OCI-LY7 (cell line): ENCODE measurements at regions not wholly inside any gene's neighbourhood (a gene's known extent, or its start where the extent isn't known, plus 50 kb on each side); places are given as distances from the start of the nearest gene placed in this dataset.

Source experiments
- BruUV-seq: library from RNA; stranded (reverse); fragments of 400-500 nt; replicated peaks from 2 replicates; lab custom pipeline; 2021; lab: Mats Ljungman, UMichigan
- CTCF ChIA-PET: fragments of 300-600 bp; sonication (Branson Sonifier 250); formaldehyde crosslinking; loops from one replicate; lab custom pipeline; 2022; ENCODE audit warnings: antibody characterized with exemption; ENCODE audit not compliant: unreplicated experiment; lab: Charles Lee
- POLR2A ChIA-PET: fragments of 300-600 bp; sonication (Branson Sonifier 250); formaldehyde crosslinking; loops from one replicate; lab custom pipeline; 2022; ENCODE audit warnings: antibody characterized with exemption; lab: Charles Lee
- DNase-seq: peaks from one replicate; pipeline ENCODE4 v3.0.0-alpha.2; 2015; ENCODE audit warnings: low spot score
- H2AFZ ChIP-seq: fragments of 200-600 bp; sonication (generic), shearing (Covaris generic); 2 replicates; pipeline ENCODE4 v1.6.1; 2014; ENCODE audit warnings: mild to moderate bottlenecking, antibody characterized with exemption, low read length, moderate library complexity
- H3K27ac ChIP-seq: fragments of 200-600 bp; sonication (generic); 2 replicates; pipeline ENCODE4 v1.5.1; 2014; ENCODE audit warnings: mixed run types, low read depth, mild to moderate bottlenecking, moderate library complexity, low read length, inconsistent platforms; ENCODE audit not compliant: poor library complexity, severe bottlenecking
- H3K36me3 ChIP-seq: fragments of 200-600 bp; sonication (generic); 2 replicates; pipeline ENCODE4 v1.6.1; 2014; ENCODE audit warnings: mild to moderate bottlenecking, antibody characterized with exemption, low read length, moderate library complexity, mixed read lengths; ENCODE audit not compliant: insufficient read depth
- H3K4me1 ChIP-seq: fragments of 200-600 bp; sonication (generic); 2 replicates; pipeline ENCODE4 v1.5.1; 2014; ENCODE audit warnings: mild to moderate bottlenecking, low read length; ENCODE audit not compliant: insufficient read depth, poor library complexity, severe bottlenecking
- H3K4me2 ChIP-seq: fragments of 200-600 bp; sonication (generic); 2 replicates; pipeline ENCODE4 v1.6.1; 2014; ENCODE audit warnings: mild to moderate bottlenecking, low read length
- H3K4me3 ChIP-seq: fragments of 200-600 bp; sonication (generic); 2 replicates; pipeline ENCODE4 v1.5.1; 2014; ENCODE audit warnings: mild to moderate bottlenecking, low read depth, low read length; ENCODE audit not compliant: poor library complexity, severe bottlenecking
- H3K79me2 ChIP-seq: fragments of 200-600 bp; sonication (generic); 2 replicates; pipeline ENCODE4 v1.6.1; 2016; ENCODE audit warnings: low read depth, mild to moderate bottlenecking, low read length, moderate library complexity, mixed read lengths; ENCODE audit not compliant: insufficient read depth
- H3K9me2 ChIP-seq: fragments of 200-600 bp; sonication (generic); 2 replicates; pipeline ENCODE4 v1.6.1; 2016; ENCODE audit warnings: mild to moderate bottlenecking, low read length, mixed read lengths; ENCODE audit not compliant: insufficient read depth
- H3K9me3 ChIP-seq: fragments of 200-600 bp; sonication (generic); 2 replicates; pipeline ENCODE4 v1.6.1; 2014; ENCODE audit warnings: mild to moderate bottlenecking, mixed run types, low read length, mixed read lengths
- H4K20me1 ChIP-seq: fragments of 200-600 bp; sonication (generic); 2 replicates; pipeline ENCODE4 v1.6.1; 2014; ENCODE audit warnings: mild to moderate bottlenecking, antibody characterized with exemption, low read length, moderate library complexity, mixed read lengths; ENCODE audit not compliant: insufficient read depth
- EZH2phosphoT487 ChIP-seq: fragments of 200-600 bp; sonication (generic); IDR thresholded peaks from 2 replicates; pipeline ENCODE4 v1.6.1; 2018; ENCODE audit warnings: low read depth, borderline replicate concordance, mild to moderate bottlenecking, mixed run types, antibody characterized with exemption, low read length, moderate library complexity, mixed read lengths
- intact Hi-C: fragments of 100-400 bp; cut with micrococcal nuclease; formaldehyde crosslinking; loops from one replicate; pipeline ENCODE4 v1.10.0; 2022; ENCODE audit not compliant: unreplicated experiment
- TF ChIP-seq, protein P1 (sequence below): fragments of 200-600 bp; sonication (generic); conservative IDR thresholded peaks from 2 replicates; pipeline ENCODE4 v1.5.1; 2014; ENCODE audit warnings: mild to moderate bottlenecking, antibody characterized with exemption, low read length, moderate library complexity, mixed read lengths

DNA sequence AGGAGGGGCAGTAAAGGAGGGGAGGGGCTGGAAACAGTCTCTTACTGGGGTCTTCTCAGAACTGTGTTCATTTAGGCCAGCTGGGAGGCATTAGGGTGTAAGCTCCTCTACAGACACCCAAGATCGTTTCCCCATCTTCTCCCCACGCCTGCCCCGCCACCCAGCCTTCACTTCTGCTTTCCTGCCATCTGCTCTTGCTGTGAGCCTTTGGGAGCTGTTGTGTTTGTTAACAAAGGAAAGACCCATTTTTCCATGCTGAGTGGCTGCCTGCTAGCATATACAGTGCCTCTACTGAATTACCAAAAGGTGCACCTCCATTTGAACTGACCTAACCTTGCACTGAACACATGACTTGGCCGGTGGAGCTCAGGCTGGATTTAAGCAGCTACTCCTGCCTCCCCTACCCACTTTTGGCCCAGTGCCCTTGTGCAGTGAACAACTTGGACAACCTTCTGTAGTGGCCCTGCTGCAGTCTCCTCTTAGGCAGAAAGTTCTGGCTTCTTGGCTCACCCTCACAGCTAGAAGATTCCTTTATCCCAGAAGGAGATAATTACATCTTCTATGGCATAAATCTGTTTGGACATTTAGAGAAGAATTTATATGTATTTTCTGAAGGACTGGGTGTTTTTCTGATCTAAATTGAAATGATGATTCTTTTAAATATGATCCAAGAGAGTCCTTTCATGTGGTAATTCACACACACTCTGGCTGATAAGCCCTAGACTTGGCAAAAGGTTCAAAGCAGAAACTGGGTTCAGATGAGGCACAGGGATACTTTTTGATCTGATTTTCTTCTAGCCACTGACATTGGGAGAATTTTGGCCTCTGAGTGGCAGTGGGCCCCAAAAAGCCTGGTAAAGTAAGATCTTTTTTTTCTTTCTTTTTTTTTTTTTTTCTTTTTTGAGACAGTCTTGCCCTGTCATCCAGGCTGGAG is 81.9 kb upstream of the HNF1B start:
- H4K20me1 ChIP-seq: no peaks in the 10 kb centered on the region
- ChIA-PET POLR2A (no interaction called here), CTCF (no interaction called here)
- no peaks in the 10 kb centered on the region for H3K9me3 ChIP-seq
- H3K9me2 ChIP-seq: no peaks in the 10 kb centered on the region
- H3K4me3 ChIP-seq: no peak overlapping the region
- no peak for TF ChIP-seq EZH2phosphoT487
- BruUV-seq: no TSS peak
- H3K27ac ChIP-seq: peak overlapping the region; percentile 60
- peak overlapping the region; percentile 45 for H3K4me2 ChIP-seq
- H3K4me1 ChIP-seq: peaks cover 86% of the 10 kb centered on the region
- H3K79me2 ChIP-seq: no peaks in the 10 kb centered on the region
- peak; percentile 72 for DNase-seq
- no peaks in the 10 kb centered on the region for H3K36me3 ChIP-seq
- intact Hi-C loops: no loop called here
- H2AFZ ChIP-seq: peak overlapping the region; percentile 33; the same call in 1 of the 2 replicates

DNA sequence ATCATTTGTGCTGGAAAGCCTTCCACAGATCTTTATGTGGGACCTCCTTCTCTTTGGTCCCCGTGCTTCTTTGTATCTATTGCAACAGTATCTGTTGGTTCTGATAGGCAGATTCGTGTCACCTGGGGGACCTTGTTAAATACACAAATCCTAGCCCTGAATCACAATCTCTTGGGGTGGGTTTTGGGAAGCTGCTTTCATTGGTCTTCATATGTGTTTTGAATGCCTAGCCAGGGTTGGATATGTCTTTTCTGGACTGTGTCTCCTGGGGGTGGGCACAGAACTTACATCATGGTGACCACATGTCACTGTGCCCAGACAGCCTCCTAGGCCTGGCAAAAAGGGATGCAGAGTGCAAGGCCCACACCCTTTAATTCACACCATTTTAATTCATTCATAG is 81.0 kb upstream of the HNF1B start:
- Histone ChIP-seq H3K9me2 (no peaks in the 10 kb centered on the region), H3K36me3 (no peaks in the 10 kb centered on the region), H4K20me1 (no peaks in the 10 kb centered on the region), H3K4me2 (peak overlapping the region; percentile 45), H3K4me3 (no peak overlapping the region), H2AFZ (peak overlapping the region; percentile 33; the same call in 1 of the 2 replicates), H3K27ac (peak overlapping the region; percentile 60), H3K4me1 (peaks cover 90% of the 10 kb centered on the region), H3K9me3 (no peaks in the 10 kb centered on the region), H3K79me2 (no peaks in the 10 kb centered on the region)
- DNase-seq: no peak
- CTCF ChIA-PET: no interaction called here
- POLR2A ChIA-PET: no interaction called here
- intact Hi-C loops: no loop called here
- no TSS peak for BruUV-seq
- TF ChIP-seq EZH2phosphoT487: no peak
- TF ChIP-seq, protein P1, sequence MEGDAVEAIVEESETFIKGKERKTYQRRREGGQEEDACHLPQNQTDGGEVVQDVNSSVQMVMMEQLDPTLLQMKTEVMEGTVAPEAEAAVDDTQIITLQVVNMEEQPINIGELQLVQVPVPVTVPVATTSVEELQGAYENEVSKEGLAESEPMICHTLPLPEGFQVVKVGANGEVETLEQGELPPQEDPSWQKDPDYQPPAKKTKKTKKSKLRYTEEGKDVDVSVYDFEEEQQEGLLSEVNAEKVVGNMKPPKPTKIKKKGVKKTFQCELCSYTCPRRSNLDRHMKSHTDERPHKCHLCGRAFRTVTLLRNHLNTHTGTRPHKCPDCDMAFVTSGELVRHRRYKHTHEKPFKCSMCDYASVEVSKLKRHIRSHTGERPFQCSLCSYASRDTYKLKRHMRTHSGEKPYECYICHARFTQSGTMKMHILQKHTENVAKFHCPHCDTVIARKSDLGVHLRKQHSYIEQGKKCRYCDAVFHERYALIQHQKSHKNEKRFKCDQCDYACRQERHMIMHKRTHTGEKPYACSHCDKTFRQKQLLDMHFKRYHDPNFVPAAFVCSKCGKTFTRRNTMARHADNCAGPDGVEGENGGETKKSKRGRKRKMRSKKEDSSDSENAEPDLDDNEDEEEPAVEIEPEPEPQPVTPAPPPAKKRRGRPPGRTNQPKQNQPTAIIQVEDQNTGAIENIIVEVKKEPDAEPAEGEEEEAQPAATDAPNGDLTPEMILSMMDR: no peak

DNA sequence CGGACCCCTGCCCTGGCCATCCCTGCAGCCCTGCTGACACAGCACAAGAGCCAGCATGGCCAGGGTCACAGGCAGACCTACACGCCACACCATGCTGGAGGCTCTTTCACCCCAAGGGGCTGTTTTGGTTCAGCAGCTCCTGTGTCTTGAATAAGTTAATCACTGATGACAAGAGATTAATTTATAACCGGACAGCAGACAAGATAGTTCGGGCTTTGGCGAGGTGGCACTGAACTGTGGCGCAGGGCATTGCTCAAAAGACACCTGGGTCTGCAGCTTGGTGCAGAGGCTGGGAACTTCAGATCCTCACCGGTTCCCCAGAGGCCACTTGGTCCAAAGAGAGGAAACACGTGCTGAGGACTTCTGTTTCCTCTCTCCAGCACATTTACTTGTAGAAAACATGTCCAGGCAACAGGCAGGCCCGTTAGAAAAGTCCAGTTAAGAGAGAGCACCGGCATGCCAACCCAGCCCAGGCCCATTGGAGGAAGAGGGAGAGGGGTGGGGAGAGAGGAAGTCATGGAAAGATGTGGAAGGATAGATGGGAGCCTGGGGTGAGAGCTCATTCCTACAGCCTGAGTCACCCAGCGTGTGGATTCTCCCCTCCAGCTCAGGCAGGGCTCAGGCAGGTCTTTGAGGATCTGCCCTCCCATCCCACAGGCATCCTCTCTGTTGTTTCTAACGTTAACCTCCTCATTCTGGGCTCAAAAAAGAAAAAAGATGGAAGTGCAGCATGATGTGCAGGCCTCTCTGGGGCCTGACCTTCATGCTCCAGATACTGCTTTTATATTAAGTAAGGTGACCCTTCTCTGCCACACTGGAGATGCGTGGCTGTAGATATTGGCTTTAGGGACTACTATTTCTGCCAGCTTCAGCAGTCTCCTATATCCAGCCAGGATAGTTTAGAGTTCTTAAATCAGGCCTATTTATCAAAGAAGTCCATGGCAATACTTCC is 80.0 kb upstream of the HNF1B start:
- CTCF ChIA-PET: no interaction called here
- Histone ChIP-seq H3K4me3 (peak overlapping the region; percentile 1), H3K36me3 (no peaks in the 10 kb centered on the region), H3K9me2 (no peaks in the 10 kb centered on the region), H3K27ac (peak overlapping the region; percentile 21), H3K79me2 (no peaks in the 10 kb centered on the region), H3K4me2 (peak overlapping the region; percentile 45), H4K20me1 (no peaks in the 10 kb centered on the region), H3K4me1 (peaks cover 90% of the 10 kb centered on the region), H3K9me3 (no peaks in the 10 kb centered on the region), H2AFZ (peak overlapping the region; percentile 18; the same call in 1 of the 2 replicates)
- intact Hi-C loops: no loop called here
- BruUV-seq: no TSS peak
- TF ChIP-seq, protein P1: no peak
- TF ChIP-seq EZH2phosphoT487: no peak
- peak; percentile 57 for DNase-seq
- POLR2A ChIA-PET: no interaction called here
